HG02642 (cell line): ENCODE measurements at regions not wholly inside any gene's neighbourhood (a gene's known extent, or its start where the extent isn't known, plus 50 kb on each side); places are given as distances from the start of the nearest gene placed in this dataset.
"Not testable (repeated sequence)": the region's sequence is repeated elsewhere in the genome, so short reads cannot be mapped to it uniquely, and the experiment has no call there.

Experiments
- ATAC-seq: cut with Tn5 transposase; IDR thresholded peaks from one replicate; pipeline ENCODE4 v1.9.1; 2021; ENCODE audit warnings: mild to moderate bottlenecking; ENCODE audit not compliant: unreplicated experiment, poor library complexity

DNA sequence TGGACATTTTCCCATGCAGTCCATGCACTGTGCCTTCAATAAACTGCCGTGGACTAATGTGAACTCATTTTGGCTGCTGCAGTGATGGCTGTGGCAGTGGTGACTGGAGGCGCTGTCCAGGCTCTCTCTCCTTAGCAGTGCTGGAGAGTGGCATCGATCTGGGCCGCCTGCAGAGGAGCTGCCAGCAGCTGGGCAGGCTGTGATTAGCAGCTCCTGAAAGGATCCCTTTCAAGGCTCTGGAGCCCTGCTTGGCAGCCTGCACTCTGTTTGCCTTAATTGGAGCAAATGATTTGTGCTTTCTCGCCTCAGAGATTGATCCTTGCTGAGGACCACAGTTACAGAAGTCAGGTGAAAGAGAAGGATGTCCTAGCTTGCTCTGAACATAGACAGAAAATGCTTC lies 130.1 kb upstream of the VWC2 start:
- ATAC-seq = no peak

- ATAC-seq = no peak
Measured at GRCh38 chr7:49643736-49644135, 129.7 kb upstream of the VWC2 start.

DNA sequence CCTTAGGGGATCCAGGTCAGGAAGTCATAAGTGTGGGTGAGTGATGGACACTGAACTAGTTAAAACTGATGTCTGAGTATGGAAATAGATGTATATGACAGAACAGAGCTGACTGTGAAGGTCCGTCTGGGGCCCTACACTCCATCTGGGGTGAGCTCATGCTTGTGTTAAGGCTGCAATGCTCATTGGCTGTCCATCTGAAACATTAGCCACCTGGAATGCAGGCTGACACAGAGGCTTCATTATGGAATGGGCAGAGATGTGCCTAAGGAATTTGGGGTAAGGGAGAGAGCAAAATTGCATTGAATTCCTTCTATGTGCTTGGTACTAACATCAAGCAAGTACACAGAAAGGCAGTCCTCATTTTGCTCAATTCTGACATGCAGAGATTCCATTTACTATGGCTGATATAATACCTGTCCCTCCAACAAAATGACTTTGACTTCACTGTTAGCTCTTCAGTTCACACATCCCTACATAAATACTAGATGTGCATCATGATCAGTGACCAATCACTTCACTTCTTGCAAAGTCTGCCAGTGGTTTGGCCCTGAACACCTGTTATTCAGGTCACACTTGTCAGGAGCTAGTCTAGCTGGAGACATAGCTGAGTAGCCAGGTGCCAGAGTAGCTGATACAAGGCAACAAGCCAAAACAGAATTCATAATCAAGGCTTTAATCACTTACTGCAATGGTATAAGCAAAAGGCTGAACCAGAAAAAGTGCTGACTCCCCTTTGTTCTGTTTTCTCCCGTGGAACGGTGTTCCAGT lies 128.9 kb upstream of the VWC2 start:
- ATAC-seq = no peak

DNA sequence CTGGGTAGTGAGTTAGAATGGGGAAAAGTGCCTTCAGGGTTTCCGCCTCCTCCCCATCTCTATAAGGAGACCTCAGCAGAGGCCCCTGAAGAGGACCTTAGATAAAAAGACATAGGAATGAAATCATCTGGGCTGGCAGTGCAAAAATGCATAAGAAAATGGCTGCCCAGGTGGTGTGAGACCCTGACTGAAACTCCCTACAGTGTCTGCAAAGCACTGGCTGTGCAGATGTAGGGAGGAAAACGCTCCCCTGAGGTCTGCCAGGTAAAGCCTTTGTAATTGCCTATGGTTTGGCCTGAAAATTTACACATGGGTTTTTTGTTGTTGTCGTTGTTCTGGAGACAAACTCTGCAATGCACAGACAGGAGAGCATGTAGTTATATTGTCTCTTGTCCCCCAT lies 128.1 kb upstream of the VWC2 start:
- ATAC-seq = no peak

DNA sequence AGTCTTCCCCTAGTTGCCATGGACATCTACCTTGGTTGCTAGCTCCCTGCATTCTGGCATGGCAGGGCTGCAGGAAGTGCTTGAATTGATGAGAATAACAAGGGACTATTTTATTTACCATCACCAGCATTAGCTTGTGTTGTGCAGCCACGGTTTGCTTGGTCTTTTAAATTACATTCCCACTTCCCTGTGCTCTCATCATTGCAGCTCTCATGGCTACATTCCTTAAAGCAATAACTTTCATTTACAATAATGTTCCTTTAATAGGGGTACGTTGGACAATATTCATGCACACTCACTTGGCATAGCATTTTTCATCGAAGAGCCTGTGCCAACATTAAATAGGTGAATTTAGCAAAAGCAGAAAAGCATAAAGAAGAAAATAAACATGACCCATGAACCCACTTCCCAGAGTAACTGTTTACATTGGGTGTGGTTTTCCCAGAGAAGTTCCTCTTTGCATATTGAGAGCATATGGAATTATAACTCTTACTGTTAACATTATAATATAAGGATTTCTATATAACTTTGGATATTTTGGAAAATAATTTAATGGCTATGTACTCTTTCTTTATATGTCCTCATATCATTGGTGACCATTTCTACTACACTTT lies 113.2 kb upstream of the VWC2 start:
- no peak for ATAC-seq

DNA sequence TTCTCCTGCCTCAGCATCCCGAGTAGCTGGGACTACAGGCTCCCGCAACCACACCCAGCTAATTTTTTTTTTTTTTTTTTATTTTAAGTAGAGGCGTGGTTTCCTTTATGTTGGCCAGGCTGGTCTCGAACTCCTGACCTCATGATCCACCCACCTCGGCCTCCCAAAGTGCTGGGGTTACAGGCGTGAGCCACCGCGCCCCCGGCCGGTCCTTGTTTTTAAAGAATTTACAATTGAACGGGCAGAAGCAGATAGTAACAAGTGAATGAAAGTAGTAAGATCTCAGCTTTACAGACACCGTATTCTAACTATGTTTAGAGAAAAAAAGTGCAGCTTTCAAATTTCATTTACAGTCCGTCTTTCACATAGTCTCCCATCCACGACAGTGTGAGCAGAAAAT lies 112.5 kb upstream of the VWC2 start:
- no peak for ATAC-seq

DNA sequence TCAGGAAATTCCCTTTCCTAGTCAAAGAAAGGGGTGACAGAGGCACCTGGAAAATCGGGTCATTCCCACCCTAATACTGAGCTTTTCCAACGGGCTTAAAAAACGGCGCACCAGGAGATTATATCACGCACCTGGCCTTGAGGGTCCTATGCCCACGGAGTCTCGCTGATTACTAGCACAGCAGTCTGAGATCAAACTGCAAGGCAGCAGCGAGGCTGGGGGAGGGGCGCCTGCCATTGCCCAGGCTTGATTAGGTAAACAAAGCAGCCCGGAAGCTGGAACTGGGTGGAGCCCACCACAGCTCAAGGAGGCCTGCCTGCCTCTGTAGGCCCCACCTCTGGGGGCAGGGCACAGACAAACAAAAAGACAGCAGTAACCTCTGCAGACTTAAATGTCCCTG lies 107.5 kb upstream of the VWC2 start:
- not testable (repeated sequence) for ATAC-seq

DNA sequence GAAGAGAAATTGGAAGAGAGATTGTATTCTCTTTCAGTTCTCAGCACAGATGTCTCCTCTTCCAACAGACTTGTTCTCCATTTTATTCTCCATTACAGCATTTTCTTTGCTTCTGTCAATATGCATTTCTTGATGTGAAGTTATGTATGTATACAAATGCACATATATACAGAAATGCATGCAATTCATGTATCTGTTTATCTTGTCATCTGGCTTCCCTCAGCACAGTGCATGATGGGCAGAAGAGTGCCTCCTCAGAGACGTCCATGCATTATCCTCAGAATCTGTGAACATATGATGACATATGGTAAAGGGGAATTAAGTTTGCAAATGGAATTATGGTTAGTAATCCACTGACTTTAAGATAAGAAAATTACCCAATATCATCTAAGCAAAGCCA lies 106.7 kb upstream of the VWC2 start:
- no peak for ATAC-seq

DNA sequence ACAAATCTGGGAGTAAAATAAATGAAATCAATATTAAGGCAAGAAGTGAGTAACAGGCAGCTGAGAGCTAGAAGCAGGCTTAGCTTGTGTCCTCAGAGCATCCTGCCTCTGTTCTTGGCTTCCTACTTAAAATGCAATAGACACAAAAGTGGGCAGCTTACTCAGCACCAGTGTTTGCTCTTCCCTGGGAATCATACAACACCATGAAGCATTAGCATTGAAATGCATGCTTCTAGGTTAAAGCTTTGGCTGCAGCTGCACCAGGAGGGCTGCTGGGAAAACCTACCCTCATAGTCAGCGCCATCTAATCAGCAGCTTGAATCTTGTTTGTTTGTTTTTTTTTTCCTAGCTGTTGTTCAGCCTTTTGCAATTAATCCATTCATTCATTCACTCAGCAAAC lies 104.2 kb upstream of the VWC2 start:
- ATAC-seq = no peak

DNA sequence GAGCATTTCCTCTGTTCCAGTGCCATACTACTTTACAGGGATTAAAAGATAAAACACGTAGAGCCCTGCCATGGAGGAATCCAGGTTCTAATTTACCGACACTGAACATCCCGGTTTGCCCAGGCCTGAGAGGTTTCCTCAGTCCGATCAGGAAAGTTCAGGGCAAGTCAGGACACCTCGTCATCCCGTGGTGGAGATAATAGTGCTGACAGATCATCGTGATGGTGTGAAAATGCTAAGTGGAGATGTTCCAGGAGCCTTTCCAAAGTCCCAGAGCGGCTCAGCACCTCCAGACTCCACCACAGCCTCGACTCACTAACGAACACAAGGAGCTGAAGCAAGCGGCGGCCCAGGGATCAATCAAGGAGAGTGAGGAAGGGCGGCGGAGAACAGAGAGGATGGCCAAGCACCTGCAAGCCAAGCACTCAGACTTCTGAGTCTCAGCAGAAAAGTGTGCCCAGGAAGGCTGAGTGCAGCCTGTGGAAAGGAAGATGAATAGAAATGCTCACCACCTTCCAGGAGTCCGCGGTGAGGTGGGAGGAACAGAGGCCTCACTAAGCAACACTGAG lies 103.7 kb upstream of the VWC2 start:
- ATAC-seq = no peak

DNA sequence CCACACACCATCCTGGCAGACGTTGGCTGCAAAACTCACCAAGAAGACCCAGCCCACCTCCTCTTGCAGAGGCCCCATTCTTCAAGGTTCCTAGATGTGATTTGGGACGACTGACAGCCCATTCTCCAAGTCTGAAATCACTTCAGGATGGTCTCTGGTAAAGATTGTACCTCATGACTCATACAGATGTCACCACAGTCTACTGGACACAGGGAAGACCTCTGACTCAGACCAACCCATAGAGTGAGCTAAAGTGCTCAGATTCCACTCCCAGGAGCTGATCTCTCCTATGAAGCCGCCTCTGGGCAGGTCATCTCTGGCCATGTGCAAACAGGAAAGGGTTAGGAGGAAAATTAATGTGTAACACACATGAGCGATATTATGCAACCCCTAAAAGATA lies 102.4 kb upstream of the VWC2 start:
- ATAC-seq = no peak

DNA sequence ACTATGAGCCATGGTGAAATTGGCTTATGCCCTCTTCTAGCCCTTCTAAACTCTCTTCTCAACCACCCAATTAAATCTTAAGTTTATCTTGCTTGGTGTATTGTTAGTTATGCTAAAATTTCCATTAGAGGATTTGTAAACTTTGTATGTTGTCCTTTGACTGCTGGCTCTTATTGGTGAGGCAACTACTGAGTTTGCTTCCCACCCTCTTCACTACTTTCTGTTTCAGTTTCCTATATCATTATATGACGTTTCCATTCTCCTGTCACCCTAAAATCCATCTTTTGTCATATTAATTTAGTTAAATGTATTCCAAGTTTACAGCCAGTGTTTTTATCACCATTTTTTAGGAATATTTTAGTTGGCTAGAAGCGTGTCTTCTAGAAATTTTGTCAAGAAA lies 80.9 kb upstream of the VWC2 start:
- ATAC-seq = no peak

GRCh38 chr7:49695971-49696370 lies 77.5 kb upstream of the VWC2 start:
- ATAC-seq = no peak

DNA sequence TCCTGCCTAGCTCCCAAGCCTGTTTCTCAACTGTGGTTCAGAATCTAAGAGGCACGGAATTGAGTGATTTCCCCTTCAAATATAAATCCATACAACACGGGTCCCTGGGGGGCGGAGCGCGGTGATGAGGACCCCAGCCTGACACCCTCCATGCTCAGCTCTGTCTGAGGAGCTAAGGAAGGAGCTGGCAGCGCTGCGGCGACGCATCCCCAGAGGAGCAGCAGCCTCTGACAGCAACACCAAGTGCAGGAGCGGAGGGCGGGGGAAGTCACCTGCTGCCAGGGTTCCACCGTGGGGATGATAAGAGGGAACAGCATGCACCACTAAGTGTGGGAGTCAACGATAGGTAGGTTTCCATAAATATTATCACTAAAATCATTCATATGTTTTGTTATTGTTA lies 72.6 kb upstream of the VWC2 start:
- no peak for ATAC-seq

DNA sequence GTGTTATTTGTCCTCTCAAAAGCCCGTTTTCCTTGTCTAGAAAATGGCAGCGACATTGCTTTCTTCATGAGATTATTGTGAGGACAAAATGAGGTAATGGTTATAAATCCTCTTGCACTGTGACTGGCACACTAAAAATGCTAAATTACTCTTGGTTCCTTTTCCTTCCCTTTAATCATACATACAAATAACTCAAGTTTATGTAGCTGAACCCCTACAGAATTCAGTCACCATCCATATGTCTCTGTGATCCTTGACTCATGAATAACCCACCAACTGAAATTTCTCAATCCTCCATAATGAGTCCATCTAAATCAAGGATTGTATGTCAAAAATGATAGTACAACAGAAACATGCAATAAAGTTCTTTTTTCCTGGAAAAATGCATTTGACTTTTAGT lies 71.3 kb upstream of the VWC2 start:
- ATAC-seq = no peak

GRCh38 chr7:49703337-49703736 lies 70.1 kb upstream of the VWC2 start:
- ATAC-seq = no peak

GRCh38 chr7:49703881-49704280 lies 69.6 kb upstream of the VWC2 start:
- ATAC-seq = no peak

GRCh38 chr7:49706106-49706505 lies 67.3 kb upstream of the VWC2 start:
- ATAC-seq = no peak

GRCh38 chr7:49707891-49708290 lies 65.5 kb upstream of the VWC2 start:
- ATAC-seq = no peak

GRCh38 chr7:49708590-49708989 lies 64.8 kb upstream of the VWC2 start:
- no peak for ATAC-seq

DNA sequence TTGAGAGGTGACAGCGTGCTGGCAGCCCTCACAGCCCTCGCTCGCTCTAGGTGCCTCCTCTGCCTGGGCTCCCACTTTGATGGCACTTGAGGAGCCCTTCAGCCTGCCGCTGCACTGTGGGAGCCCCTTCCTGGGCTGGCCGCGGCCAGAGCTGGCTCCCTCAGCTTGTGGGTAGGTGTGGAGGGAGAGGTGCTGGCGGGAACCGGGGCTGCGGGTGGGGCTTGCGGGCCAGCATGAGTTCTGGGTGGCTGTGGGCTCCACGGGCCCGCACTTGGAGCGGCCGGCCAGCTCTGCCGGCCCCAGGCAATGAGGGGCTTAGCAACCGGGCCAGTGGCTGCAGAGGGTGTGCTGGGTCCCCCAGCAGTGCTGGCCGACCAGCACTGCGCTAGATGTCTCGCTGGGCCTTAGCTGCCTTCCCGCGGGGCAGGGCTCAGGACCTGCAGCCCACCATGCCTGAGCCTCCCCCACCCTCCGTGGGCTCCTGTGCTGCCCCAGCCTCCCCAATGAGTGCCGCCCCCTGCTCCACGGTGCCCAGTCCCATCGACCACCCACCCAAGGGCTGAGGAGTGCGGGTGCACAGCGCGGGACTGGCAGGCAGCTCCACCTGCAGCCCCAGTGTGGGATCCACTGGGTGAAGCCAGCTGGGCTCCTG lies 62.2 kb upstream of the VWC2 start:
- not testable (repeated sequence) for ATAC-seq
